ENCODE measurements at regions not wholly inside any gene's neighbourhood (a gene's known extent, or its start where the extent isn't known, plus 50 kb on each side); places are given as distances from the start of the nearest gene placed in this dataset.

DNA sequence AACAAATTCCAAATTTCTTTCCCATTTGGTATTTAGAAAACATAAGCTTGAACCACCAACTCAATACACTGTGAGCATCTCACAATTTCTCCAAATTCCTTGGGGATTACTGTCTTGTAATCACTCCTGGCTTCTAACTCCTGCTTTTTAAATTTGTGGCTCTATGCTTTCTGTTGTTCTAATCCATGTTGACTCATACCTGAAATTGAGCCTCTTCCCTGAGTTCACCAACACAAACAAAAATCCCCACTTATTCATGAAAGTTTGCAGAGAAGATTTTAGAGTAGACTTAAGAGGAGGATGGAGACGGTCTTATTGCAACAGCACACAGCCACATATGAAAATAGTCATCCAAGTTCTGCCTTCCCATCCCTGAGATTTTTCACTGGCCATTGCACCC, 252.5 kb downstream of the PTEN start:
- H3K27me3 ChIP-seq (ENCODE audit: control insufficient read depth, insufficient read depth, low read length) = no peaks in the 10 kb centered on the region
- H3K27me3 Mint-ChIP-seq (ENCODE audit: low read depth in 2 of 2) = peaks cover 4 to 5% of the 10 kb centered on the region in 2 donors
- no peak overlapping the region for H3K27ac ChIP-seq (ENCODE audit: low read length)
- H3K4me3 ChIP-seq (ENCODE audit: low read length) = no peak overlapping the region
- no peaks in the 10 kb centered on the region for H3K9me3 ChIP-seq (ENCODE audit: control insufficient read depth, insufficient read depth, low read length)
- H3K4me1 Mint-ChIP-seq = peaks cover 12 to 24% of the 10 kb centered on the region in 2 donors
- H3K36me3 Mint-ChIP-seq = no peaks in the 10 kb centered on the region
- 83% methylated on average over 1 of the region's 1 CpG for WGBS (ENCODE audit: insufficient coverage)
- no peaks in the 10 kb centered on the region for H3K9me3 Mint-ChIP-seq
- TF ChIP-seq, protein P1, sequence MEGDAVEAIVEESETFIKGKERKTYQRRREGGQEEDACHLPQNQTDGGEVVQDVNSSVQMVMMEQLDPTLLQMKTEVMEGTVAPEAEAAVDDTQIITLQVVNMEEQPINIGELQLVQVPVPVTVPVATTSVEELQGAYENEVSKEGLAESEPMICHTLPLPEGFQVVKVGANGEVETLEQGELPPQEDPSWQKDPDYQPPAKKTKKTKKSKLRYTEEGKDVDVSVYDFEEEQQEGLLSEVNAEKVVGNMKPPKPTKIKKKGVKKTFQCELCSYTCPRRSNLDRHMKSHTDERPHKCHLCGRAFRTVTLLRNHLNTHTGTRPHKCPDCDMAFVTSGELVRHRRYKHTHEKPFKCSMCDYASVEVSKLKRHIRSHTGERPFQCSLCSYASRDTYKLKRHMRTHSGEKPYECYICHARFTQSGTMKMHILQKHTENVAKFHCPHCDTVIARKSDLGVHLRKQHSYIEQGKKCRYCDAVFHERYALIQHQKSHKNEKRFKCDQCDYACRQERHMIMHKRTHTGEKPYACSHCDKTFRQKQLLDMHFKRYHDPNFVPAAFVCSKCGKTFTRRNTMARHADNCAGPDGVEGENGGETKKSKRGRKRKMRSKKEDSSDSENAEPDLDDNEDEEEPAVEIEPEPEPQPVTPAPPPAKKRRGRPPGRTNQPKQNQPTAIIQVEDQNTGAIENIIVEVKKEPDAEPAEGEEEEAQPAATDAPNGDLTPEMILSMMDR (IDR thresholded peaks at IDR 0.05) = no peak
- DNase-seq (no peak), ATAC-seq (no peak)
- no peak overlapping the region for H3K4me3 Mint-ChIP-seq
- no peaks in the 10 kb centered on the region for H3K36me3 ChIP-seq (ENCODE audit: control insufficient read depth, insufficient read depth, low read length)
- H3K4me1 ChIP-seq (ENCODE audit: control insufficient read depth, insufficient read depth, low read length) = peaks cover 42% of the 10 kb centered on the region
- H3K27ac Mint-ChIP-seq = no peak overlapping the region
- intact Hi-C loops (cut with micrococcal nuclease) = no loop called here

DNA sequence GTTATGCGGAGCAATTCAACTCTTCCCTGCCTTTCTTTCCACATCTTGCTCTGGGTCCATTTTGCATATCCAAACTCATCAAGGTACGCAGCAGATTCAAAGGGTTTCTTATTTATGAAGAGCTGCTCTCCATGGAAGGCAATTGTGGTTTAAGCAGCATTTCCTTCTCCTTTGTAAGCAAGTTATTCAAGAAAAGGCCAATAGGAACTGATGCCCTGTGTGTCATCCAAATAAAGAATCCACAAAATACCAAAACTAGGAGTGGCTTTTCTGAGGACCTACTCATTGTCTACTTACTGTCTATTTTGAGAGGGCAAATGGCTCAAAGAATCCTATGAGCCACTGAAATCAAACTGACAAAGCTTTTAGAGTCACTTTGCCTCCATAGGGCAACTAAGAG, 253.1 kb downstream of the PTEN start:
- Mint-ChIP-seq H3K27me3 (ENCODE audit: low read depth in 2 of 2) (peaks cover 4 to 7% of the 10 kb centered on the region in 2 donors), H3K36me3 (no peaks in the 10 kb centered on the region), H3K4me3 (no peak overlapping the region), H3K9me3 (no peaks in the 10 kb centered on the region), H3K4me1 (peaks cover 12 to 24% of the 10 kb centered on the region in 2 donors), H3K27ac (no peak overlapping the region)
- H3K9me3 ChIP-seq (ENCODE audit: control insufficient read depth, insufficient read depth, low read length) = no peaks in the 10 kb centered on the region
- intact Hi-C loops (cut with micrococcal nuclease) = no loop called here
- ATAC-seq (no peak), DNase-seq (no peak)
- 73% methylated on average over 2 of the region's 2 CpGs for WGBS (ENCODE audit: insufficient coverage)
- no peak overlapping the region for H3K27ac ChIP-seq (ENCODE audit: low read length)
- no peak overlapping the region for H3K4me3 ChIP-seq (ENCODE audit: low read length)
- H3K27me3 ChIP-seq (ENCODE audit: control insufficient read depth, insufficient read depth, low read length) = no peaks in the 10 kb centered on the region
- H3K36me3 ChIP-seq (ENCODE audit: control insufficient read depth, insufficient read depth, low read length) = no peaks in the 10 kb centered on the region
- H3K4me1 ChIP-seq (ENCODE audit: control insufficient read depth, insufficient read depth, low read length) = peaks cover 42% of the 10 kb centered on the region
- TF ChIP-seq, protein P1 (IDR thresholded peaks at IDR 0.05) = no peak

DNA sequence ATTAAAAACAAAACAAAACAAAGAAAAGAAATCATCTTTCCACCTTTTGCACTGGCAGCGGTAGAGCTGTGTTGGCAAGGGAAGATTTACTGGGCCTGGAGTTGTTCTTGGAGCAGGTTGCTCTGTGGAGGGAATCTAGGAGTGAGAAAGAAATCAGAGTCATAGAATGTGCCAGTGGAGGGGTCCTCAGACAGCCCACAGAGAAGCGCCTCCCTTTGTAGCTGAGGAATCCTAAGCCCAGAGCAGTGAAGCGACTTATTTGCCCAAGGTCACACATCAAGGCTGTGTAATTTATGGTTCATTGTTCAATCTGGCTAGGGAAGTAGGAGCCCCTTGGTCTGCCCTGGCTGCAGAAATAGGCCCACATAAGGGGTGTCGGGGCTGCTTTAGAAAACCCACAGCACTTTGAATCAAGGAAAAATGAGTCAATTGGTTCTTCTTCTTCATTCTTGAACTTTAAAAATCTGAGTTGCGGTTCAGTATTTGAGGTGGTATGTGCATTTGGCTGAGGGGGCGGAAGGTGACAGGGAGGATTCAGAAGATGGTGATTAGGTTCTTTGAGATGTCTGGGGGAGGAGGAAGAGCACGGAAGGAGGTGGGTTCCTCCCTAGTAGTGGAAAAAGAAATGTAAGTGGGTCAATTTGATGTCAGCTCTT, 253.7 kb downstream of the PTEN start:
- DNase-seq = peak in 1 of 2 donors; percentile 17
- H3K27me3 Mint-ChIP-seq (ENCODE audit: low read depth in 2 of 2) = peaks cover 4 to 7% of the 10 kb centered on the region in 2 donors

More for the DNA sequence above, 253.7 kb downstream of the PTEN start:
- Histone ChIP-seq H3K27me3 (ENCODE audit: control insufficient read depth, insufficient read depth, low read length) (no peaks in the 10 kb centered on the region), H3K27ac (ENCODE audit: low read length) (no peak overlapping the region), H3K9me3 (ENCODE audit: control insufficient read depth, insufficient read depth, low read length) (no peaks in the 10 kb centered on the region), H3K36me3 (ENCODE audit: control insufficient read depth, insufficient read depth, low read length) (no peaks in the 10 kb centered on the region), H3K4me3 (ENCODE audit: low read length) (no peak overlapping the region), H3K4me1 (ENCODE audit: control insufficient read depth, insufficient read depth, low read length) (peaks cover 42% of the 10 kb centered on the region)
- intact Hi-C loops (cut with micrococcal nuclease) = no loop called here
- H3K4me1 Mint-ChIP-seq = peaks cover 12 to 24% of the 10 kb centered on the region in 2 donors
- H3K4me3 Mint-ChIP-seq = no peak overlapping the region
- no peaks in the 10 kb centered on the region for H3K36me3 Mint-ChIP-seq
- H3K9me3 Mint-ChIP-seq = no peaks in the 10 kb centered on the region
- 54% methylated on average over 7 of the region's 7 CpGs for WGBS (ENCODE audit: insufficient coverage)
- ATAC-seq = no peak
- H3K27ac Mint-ChIP-seq = no peak overlapping the region
- TF ChIP-seq, protein P1 (IDR thresholded peaks at IDR 0.05) = no peak

Measured in natural killer cell (primary cell).